Thyroid gland (tissue), 4 donors: ENCODE measurements at regions not wholly inside any gene's neighbourhood (a gene's known extent, or its start where the extent isn't known, plus 50 kb on each side); places are given as distances from the start of the nearest gene placed in this dataset.

Source experiments
- CTCF ChIP-seq, 6 experiments: fragments of 200-600 bp in 3 of 6; fragments of 450-650 bp in 3 of 6; sonication (generic) in 3 of 6; IDR thresholded peaks; one replicate each; pipeline ENCODE4 v1.5.1; 2016 to 2019; ENCODE audit warnings: antibody characterized with exemption in 6 of 6, mild to moderate bottlenecking in 2 of 6, inconsistent platforms in 1 of 6, moderate library complexity in 1 of 6
- POLR2A ChIP-seq, 2 donors: fragments of 450-650 bp; IDR thresholded peaks; one replicate each; pipeline ENCODE4 v1.6.1; 2017; ENCODE audit warnings: antibody characterized with exemption in 2 of 2, mild to moderate bottlenecking in 2 of 2, moderate library complexity in 1 of 2

- TF ChIP-seq CTCF (IDR thresholded peaks at IDR 0.05) (no peak), POLR2A (IDR thresholded peaks at IDR 0.05) (no peak)
Observed at GRCh38 chr15:91476861-91477260, 376.6 kb upstream of the SLCO3A1 start.
